SK-N-MC (cell line): ENCODE measurements at regions not wholly inside any gene's neighbourhood (a gene's known extent, or its start where the extent isn't known, plus 50 kb on each side); places are given as distances from the start of the nearest gene placed in this dataset.

Experiments
- EZH2 ChIP-seq: fragments of 200-600 bp; sonication (generic); IDR thresholded peaks from one replicate; pipeline ENCODE4 v1.6.1; 2017; ENCODE audit warnings: antibody characterized with exemption
- POLR2AphosphoS5 ChIP-seq: IDR thresholded peaks from 2 replicates; pipeline ENCODE4 v1.6.1; 2012; ENCODE audit warnings: mild to moderate bottlenecking, low read depth, low read length, borderline replicate concordance

GRCh38 chr14:49187799-49188198, 398.4 kb downstream of the RPS29 start:
- no peak for TF ChIP-seq EZH2
- TF ChIP-seq POLR2AphosphoS5: no peak
